Mucosa of gallbladder (tissue), 1 donor: ENCODE measurements at regions not wholly inside any gene's neighbourhood (a gene's known extent, or its start where the extent isn't known, plus 50 kb on each side); places are given as distances from the start of the nearest gene placed in this dataset.

Source experiments
- DNase-seq: peaks from one replicate; pipeline ENCODE4 v3.0.0-alpha.2; 2020; ENCODE audit warnings: low spot score
- donor health status: DM: no; HTN: no; CAD: no.

DNA sequence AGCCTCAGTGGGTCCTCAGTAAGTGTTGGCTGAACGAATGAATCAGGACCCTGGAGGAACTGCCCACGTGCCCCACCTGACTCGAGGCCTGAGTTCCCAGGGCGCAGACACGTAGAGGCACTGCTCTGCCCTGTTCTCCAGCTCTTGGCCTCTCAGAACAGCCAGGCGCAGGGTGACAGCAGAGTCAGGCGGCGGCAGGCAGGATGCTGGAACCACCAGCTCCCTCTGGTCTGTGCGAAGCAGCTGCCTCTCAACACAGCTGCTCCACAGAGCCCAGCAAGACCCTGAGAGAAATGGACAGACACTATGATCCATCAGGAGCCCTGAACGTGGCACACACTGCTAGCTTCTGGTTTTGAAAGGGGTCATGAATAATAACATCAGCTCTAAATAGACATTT is 53.1 kb upstream of the BCO1 start:
- no peak for DNase-seq

DNA sequence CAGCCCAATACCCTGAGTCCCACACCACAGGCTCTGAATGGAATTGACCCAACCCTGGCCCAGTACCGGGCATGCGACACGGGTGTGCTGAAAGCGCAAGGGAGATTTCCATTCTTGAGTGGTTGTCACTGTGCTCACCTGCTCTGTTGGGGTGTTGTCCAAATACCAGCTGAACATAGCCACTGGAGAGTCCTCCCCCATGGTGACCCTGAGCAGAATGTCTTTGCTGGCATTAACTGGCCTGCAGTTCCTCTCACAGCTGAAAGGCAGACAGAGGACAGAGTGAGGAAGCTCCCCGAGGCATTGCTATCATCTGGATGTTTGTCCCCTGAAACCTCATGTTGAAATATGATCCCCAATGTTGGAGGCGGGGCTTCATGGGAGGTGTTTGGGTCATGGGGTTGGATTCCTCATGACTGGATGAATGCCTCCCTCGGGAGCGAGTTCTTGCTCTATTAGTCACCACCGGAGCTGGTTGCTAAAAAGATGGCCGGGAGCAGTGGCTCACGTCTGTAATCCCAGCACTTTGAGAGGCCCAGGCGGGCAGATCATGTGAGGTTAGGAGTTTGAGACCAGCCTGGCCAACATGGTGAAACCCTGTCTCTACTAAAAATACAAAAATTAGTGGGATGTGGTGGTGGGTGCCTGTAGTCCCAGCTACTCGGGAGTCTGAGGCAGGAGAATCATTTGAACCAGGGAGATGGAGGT is 57.3 kb upstream of the BCO1 start:
- peak; percentile 89 for DNase-seq

DNA sequence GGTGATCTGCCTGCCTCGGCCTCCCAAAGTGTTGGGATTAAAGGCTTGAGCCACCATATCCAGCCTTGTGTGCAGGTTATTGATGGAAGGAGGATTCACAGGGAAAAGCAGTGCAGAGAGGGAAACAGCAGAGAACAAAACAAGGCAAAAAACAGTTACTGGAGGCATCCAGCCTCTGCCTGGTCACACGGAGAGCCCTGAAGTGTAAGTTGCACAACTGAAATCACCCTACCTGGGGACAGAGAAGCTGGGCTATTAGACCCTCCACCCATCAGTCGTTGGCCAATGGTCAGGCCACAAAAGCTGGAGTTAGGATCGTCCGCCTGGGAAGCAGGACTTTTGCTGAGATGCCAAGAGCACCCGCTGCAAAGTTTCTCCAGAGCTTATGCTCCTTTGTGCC is 57.9 kb upstream of the BCO1 start:
- no peak for DNase-seq

DNA sequence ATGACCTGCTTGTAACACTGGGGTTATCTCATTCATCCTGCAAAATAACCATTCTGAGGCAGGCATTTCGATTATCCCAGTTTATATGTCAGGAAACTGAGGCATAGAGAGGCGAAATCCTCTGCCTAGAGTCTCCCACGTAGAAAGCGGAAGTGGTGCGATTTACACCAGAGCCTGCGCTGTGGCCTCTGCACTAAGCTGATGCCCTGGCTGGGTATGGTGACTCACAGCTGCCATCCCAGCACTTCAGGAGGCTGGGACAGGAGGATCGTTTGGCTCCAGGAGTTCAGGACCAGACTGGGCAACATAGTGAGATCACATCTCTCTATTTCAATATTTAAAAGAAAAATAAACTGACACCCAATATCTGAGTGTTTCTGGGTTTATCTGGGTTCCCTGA is 59.3 kb upstream of the BCO1 start:
- no peak for DNase-seq

DNA sequence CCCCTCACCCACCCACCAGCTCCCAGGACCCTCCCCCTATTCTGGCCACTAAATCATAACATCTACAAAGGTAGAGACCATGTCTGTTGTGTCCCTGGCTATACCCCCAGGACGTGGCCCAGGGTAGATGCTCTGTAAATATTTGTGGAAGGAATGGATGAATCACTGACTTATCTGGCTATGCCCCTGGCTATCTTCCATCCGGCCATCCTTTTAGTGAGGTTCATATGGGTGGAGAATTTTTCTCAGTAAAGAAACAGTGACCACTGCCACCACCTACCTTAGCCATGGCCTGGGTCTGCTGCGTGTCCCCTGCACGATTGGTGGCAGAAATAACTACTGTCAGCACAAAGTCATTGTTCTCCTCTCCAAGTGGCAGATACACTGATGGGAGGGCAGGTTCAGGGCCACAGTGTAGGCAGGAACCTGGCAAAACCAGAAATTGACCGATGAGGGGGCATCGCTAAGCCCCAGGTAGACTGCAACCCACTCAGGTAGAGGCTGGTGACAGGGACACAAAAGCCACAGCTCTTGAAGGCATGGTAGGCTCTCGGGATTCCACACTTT is 63.1 kb upstream of the BCO1 start:
- DNase-seq = no peak

DNA sequence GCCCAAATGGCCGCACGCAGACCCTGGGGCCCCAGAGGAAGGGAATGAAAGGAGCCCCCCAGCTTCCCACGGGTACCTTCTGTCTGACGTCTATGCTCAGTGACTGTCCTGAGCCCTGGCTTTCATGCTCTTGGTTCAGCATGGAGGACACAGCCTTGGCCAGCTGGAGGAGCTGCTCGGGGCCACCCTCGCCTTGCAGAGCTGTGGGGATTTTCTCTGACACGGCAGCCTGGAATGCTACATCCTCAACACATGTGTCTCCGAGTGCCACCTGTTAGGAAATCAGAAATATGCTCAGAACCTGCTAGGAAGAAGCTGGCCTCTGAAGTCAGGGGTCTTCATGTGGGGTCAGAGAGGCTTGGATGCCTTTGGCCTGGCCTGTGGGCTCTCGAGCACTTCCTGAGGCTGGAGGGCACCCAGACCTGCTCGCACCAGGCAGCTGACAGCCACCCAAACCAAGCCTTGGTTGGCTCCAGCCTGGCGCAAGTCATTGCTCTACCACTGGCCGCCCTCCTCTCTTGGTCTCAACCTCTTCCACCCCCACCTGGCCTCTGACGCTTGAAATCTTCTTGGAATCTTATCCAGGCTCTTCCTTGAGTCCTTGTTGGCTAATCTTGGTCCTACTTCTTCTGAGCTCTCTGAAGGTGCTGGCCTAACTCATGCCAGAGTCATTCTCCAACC is 63.7 kb upstream of the BCO1 start:
- no peak for DNase-seq

DNA sequence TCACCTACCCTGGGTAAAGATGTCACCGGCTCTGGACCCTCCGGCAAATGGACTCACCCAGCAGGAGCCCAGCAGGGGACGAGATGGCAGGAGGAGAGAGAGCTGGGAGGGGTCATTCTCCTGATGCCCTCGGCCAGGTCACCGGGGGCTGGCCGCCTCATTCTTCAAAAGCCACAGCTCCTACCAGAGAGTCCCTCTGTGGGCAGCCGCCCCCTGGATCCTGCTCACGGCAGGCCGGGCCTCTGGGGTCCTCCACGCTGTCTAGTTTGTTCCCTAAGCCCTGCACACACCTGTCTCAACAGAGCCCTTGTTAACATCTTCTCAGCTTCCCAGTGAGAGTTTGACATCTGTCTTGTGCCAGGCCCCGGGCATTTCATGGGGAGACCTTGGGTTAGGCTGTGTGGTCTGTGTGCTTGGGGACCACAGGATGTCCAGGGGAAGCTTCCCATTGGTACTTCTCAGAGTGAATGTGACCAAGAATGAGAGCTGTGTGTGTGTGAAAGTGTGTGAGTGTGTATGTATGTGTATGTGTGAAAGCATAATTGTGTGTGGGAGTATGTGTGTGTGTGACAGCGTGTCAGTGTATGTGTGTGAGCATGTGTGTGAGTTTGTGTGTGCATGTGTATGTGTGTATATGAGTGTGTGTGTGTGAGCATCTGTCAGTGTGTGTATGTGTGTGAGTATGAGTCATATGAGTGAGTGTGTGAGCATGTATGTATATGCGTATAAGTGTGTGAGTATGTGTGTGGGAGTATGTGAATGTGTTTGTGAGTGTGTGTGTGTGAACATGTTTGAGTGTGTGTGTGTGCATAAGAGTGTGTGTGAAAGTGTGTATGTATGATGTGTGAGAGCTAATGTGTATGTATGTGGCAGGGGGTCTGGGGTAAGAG is 65.5 kb upstream of the BCO1 start:
- no peak for DNase-seq

DNA sequence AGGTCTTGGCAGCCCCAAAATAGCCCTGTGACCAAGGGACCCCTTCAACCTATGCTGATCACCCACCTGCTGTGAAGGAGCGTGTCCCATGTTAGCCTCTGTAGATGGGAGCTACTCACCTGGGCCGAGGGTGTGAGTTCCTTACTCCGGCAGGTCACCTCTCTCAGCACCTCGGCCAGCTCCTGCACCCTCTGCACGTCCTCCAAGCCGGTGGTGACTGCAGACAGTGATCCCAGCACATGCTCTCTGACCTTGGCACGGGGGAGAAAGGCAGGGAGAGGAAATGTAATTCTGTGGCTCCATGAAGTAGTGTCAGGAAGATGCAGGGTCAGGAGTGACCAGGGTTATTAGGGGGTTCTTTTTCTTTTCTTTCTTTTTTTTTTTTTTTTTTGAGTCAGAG is 67.7 kb upstream of the BCO1 start:
- no peak for DNase-seq

DNA sequence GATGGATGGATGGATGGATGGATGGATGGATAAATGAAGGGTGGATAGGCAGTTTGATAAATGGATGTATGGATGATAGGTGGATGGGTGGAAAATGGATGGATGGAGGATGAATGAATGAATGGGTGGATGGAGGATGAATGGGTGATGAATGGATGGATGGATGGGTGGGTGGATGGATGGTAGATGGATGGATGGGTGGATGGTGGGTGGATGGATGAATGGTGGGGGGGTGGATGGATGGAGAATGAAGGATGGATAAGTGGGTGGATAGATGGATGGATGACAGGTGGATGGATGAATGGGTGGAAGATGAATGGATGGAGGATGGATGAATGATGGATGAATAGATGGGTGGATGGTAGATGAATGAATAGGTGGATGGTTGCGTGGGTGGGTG is 70.1 kb upstream of the BCO1 start:
- DNase-seq = no peak

DNA sequence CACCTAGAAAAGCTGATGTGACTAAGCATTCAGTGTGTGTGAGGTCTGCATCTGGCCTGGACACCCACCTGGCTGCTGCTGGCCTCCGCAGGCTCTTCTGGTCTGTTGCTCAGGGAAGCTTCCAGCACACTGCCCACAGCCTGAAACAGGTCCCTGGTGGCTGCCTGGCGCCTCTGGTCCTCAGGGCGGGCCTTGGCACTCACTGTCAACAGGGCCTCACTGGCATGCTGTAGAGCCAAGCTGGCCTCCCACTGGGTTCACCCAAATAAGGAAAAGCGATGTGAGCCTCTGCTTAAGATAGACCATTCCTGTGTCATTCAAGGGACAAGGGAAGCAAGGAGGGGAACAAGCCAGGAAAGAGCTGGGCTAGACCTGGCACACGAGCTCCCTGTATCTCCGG is 70.6 kb upstream of the BCO1 start:
- no peak for DNase-seq

DNA sequence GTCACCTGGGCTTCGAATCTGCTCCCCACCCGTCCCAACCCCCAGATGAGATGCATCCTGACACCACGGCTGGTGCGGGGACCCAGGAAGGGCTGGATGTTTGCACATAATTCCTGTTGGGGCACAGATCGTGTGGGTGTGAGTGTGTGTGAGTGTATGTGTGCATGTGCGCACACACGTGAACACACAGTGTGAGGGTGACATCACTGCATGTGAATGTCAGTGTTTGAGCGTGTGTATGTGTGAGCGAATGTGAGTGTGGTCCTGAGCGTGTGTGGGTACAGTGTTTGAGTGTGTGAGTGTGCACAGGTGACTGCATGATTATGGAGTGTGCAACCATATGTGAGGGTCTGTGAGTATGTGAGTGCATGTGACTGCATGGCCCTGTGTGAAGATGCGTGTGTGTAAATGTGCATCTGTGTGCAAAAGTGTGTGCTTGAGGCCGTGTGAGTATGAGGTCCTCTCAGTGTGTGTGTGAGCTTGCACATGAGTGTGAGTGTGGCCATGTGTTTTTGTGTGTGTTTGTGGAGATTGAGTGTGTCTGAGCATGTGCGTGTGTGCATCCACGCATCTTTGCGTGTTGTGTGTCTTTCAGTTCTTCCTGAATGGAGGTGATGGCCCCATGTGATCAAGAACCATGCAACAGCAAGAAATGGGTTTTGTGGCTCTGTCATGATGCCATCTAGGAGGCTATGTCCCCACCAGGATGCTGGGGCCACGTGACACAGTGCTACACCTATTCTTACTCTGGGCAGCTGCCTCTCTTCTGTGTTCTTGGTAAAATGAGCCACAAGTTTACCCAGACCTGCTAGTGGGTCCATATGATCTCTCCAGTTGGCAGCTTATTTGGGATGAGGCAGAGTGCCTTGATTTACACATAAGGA is 70.5 kb upstream of the GCSH start:
- DNase-seq = no peak

DNA sequence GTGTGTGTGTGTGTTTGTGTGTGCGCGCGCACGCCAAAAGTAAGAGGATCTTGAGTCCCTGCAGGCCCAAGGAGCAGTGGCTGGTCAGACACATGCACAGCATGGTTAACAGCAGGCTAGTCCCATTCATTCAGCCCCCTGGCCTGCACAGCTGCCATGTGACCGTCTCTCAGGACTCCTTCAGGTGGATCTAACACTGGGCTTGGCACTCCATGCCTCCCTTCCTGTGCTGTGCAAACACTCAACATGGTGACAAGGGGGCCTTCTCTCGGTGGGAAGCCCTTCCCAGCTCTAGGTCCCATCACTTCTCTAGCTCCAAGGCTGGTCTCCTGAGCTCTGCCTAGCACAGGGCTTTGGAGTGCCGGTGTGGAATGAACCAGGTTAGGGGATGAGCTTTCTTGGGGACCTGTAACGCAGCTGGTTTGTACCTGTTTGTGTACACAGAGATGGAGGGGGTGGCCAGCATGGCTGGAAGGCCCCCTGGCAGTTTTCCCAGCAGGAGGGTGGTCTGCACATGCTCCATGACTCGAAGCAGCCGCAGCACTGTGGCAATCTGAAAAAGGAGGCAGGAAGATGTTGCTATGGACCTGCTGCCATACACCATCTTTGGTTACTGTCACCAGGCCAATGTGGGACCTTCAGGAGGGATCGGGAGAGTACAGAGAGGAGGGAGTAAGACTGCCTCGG is 69.4 kb upstream of the GCSH start:
- no peak for DNase-seq

DNA sequence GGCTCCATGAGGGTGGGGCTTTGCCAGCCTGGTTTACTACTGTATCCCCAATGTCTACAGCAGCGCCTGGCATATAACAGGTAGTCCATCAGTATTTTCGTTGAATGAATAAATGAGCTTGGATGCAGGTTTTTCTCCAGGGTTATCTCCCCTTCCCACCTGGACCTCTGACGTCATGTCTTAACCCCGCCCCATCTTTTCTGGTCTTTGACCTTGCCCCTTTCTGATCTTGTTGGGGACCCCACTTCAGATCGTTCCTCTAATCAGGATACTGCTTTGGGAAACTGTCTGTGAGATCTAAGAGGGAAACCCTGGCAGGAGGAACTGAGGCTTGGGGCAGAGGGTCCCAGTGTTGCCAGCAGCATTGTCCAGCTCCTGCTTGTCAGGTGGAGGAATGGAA is 68.8 kb upstream of the GCSH start:
- no peak for DNase-seq

DNA sequence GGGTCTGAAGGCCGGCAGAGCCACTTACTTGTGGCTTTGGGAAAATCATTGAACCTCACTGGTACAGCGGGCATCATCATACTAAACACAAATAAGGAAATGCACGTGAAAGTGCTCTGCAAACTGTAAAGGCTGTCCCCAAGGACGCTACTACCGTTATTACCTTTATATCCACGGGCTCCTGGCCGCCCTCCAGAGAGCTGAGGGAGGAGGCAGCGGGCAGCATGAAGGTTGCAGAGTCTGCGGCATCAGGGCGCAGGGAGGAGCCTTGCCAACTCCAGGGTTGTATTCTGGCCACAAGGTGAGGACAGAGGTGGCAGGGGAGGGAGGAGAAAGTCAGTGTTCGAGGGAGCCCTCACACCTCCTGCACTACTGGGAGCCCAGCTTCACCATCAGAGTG is 68.3 kb upstream of the GCSH start:
- no peak for DNase-seq

DNA sequence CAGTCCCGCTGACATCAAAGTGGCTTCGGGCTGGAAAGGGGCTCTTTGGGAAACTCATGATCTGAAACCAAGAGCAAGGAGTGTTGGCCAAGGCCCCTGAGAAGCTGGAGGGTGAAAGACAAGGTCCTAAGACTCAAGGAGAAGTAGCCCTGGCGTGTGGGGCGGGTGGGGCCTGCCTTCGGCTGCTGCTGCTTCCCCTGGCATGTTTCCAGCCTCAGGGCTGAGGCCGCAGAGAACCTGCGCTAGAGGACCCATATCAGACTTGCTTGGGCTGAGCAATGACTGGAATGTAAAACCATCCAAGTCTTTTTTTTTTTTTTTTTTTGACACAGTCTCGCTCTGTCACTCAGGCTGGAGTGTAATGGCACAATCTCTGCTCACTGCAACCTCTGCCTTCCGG is 67.5 kb upstream of the GCSH start:
- no peak for DNase-seq

DNA sequence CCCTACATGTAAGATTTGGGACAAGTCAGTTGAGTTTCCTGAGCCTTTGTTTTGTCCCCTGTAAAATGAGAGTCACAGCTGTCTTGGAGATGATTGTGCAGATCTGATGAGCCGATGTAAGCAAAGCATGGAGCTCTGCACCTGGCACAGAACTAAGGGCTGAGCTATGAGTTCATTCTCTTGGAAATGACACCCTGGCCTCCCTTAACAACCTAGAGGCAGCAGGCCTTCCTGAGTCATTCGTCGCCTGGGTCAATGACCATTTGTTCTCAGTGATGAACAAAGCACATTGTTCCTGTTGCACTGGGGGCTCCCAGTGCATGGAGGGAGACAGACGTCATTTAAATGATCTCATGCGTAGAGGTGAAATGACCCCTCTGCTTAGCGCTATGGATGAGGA is 62.8 kb upstream of the GCSH start:
- DNase-seq = no peak

DNA sequence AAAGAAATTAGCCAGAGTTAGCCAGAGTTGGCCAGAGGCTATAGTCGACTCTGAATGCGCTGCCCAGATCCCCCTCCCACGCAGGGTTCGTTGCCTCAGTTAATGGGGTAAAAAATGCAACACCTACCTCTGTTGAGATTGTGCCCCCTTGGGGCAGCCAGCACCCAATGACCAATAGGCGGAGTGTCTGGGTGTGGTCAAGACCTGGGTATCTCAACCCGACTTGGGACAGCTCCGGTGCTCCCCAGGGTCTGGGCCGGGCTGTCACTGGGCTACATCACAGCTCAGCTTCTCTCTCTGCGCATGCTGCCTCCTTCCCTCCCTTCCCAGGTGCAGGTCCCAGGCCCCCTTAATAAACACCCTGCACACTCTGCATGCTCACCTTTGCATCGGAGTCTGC is 59.6 kb upstream of the GCSH start:
- no peak for DNase-seq

DNA sequence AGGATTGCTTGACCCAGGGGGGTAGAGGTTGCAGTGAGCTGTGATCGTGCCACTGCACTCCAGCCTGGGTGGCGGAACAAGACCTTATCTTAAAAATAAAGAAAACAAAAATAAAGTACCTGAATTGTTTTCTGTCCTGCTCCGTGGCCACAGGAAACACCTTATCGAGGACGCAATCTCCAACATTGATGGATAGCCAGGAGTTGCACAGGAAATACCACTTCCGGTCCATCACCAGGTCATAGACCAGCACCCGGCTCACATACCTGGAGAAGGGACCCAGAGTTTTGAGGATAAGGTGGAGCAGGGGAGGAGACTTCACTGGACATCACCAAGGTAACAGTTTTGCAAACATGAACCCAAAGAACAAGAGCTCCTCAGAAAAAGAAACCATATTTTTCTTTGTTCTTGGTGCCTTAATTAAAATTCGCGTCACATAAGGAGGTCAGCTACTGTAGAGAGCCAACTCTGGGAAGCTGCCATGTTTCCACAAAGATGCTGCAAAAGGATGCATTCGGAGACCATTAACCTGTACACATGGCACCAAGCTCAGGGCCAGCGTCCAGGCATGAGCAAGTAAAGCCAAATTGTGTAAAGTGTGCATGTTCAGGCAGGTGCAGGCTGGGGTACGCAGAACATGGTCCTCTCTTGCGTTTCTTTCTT is 55.6 kb upstream of the GCSH start:
- DNase-seq = no peak

DNA sequence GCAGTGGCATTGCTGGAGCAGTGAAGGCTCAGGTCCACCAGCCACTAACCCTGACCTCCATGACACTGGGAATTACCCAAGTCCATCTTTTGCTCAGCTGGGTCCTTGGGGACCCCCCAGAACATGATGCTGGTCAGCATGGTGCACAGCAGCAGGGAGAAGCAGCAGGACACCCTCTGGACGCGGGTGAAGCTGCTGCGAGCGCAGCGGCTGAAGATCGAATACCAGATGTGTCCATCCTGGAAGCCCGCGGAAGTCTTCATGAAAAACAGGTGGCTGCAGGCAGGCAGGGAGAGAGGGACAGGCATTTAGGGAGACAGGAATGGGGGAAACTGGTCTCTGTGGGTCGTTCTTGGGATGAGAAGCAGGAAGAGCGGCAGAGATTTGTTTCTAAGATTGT is 53.4 kb upstream of the GCSH start:
- no peak for DNase-seq

DNA sequence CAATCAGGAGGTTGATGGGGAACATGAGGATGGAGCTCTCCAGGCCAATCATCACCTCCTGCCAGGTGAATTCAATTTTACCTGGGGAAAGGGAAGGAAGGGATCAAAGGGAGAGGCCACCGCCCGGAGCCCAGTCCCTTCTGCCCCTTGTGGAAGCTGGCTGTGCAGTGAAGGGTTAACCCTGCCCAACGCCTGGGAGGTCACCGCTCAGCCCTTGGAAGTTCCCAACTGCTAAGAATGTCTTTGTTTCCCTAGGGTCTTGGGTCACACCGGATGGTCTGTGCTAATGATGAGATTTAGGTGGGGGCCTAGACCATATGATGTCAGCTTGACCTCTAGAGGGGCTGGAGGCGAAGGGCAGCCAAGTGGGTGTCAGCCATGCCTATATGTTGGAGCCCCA is 52.1 kb upstream of the GCSH start:
- no peak for DNase-seq
